OCI-LY3 (cell line): ENCODE measurements at regions not wholly inside any gene's neighbourhood (a gene's known extent, or its start where the extent isn't known, plus 50 kb on each side); places are given as distances from the start of the nearest gene placed in this dataset.

Experiments
- H2AFZ ChIP-seq: fragments of 200-600, 300-600 bp; shearing (Covaris generic); 2 replicates; pipeline ENCODE4 v1.6.0; 2014; ENCODE audit warnings: antibody characterized with exemption, low read depth, low read length
- H3K27ac ChIP-seq: fragments of 200-600, 300-600 bp; sonication (generic); 2 replicates; pipeline ENCODE4 v1.5.1; 2014; ENCODE audit warnings: mild to moderate bottlenecking, low read length, moderate library complexity, mixed read lengths
- H3K27me3 ChIP-seq: fragments of 200-600, 300-600 bp; sonication (generic); 2 replicates; pipeline ENCODE4 v1.6.1; 2014; ENCODE audit warnings: low read depth, low read length, mixed read lengths
- H3K36me3 ChIP-seq: fragments of 200-600, 300-600 bp; sonication (generic); replicated peaks from 2 replicates; pipeline ENCODE3; 2014; ENCODE audit warnings: low read depth, low read length, mixed read lengths
- H3K4me1 ChIP-seq: fragments of 300-600, 200-600 bp; sonication (generic); 2 replicates; pipeline ENCODE4 v1.6.1; 2014; ENCODE audit warnings: low read length, mixed read lengths
- H3K4me2 ChIP-seq: fragments of 200-600, 300-600 bp; sonication (generic); 2 replicates; pipeline ENCODE4 v1.6.1; 2014; ENCODE audit warnings: low read length, mixed read lengths
- H3K4me3 ChIP-seq: fragments of 300-600, 200-600 bp; sonication (generic); 2 replicates; pipeline ENCODE4 v1.5.1; 2014; ENCODE audit warnings: antibody characterized with exemption, mild to moderate bottlenecking, low read length, moderate library complexity
- H3K79me2 ChIP-seq: fragments of 300-600, 200-600 bp; shearing (Covaris generic); 2 replicates; pipeline ENCODE4 v1.6.1; 2014; ENCODE audit warnings: mild to moderate bottlenecking, low read length, mixed read lengths
- H3K9ac ChIP-seq: fragments of 300-600, 200-600 bp; shearing (Covaris generic); 2 replicates; pipeline ENCODE4 v1.6.0; 2014; ENCODE audit warnings: mild to moderate bottlenecking, low read length, moderate library complexity
- H3K9me3 ChIP-seq: fragments of 200-600, 300-600 bp; shearing (Covaris generic); 2 replicates; pipeline ENCODE4 v1.6.1; 2014; ENCODE audit warnings: low read length, mixed read lengths; ENCODE audit not compliant: insufficient read depth
- H4K20me1 ChIP-seq: fragments of 200-600, 300-600 bp; sonication (generic); 2 replicates; pipeline ENCODE4 v1.6.1; 2016; ENCODE audit warnings: low read length, mixed read lengths; ENCODE audit not compliant: insufficient read depth
- CTCF ChIP-seq: fragments of 200-600, 300-600 bp; sonication (generic); IDR thresholded peaks from 2 replicates; pipeline ENCODE4 v1.5.1; 2014; ENCODE audit warnings: antibody characterized with exemption, low read length, low read depth
- EZH2phosphoT487 ChIP-seq: fragments of 200-600 bp; shearing (Covaris generic); IDR thresholded peaks from 2 replicates; pipeline ENCODE4 v1.6.1; 2018; ENCODE audit warnings: antibody characterized with exemption, mixed run types, low read depth

GRCh38 chr9:109923806-109924205, 143.8 kb downstream of the PALM2AKAP2 start:
- Histone ChIP-seq H2AFZ (no peak overlapping the region), H3K36me3 (no peaks in the 10 kb centered on the region), H3K79me2 (no peaks in the 10 kb centered on the region), H3K9me3 (no peaks in the 10 kb centered on the region), H3K27me3 (no peaks in the 10 kb centered on the region), H4K20me1 (no peaks in the 10 kb centered on the region), H3K4me1 (peaks cover 24% of the 10 kb centered on the region), H3K9ac (no peak overlapping the region), H3K4me3 (no peak overlapping the region), H3K27ac (no peak overlapping the region), H3K4me2 (no peak overlapping the region)
- TF ChIP-seq EZH2phosphoT487 (no peak), CTCF (no peak)

- Histone ChIP-seq H3K4me3 (no peak overlapping the region), H3K27me3 (no peaks in the 10 kb centered on the region), H3K4me2 (0 out of 2 replicates have a peak overlapping the region, but pooled peaks have one; percentile 89), H3K36me3 (no peaks in the 10 kb centered on the region), H4K20me1 (no peaks in the 10 kb centered on the region), H3K4me1 (peaks cover 10% of the 10 kb centered on the region), H3K79me2 (no peaks in the 10 kb centered on the region), H3K9me3 (no peaks in the 10 kb centered on the region), H3K9ac (no peak overlapping the region), H2AFZ (no peak overlapping the region), H3K27ac (no peak overlapping the region)
- no peak for TF ChIP-seq CTCF
Measured at GRCh38 chr9:109925799-109926198, 145.8 kb downstream of the PALM2AKAP2 start.

- Histone ChIP-seq H4K20me1 (no peaks in the 10 kb centered on the region), H3K36me3 (no peaks in the 10 kb centered on the region), H3K9me3 (no peaks in the 10 kb centered on the region), H3K27ac (no peak overlapping the region), H3K4me2 (peak overlapping the region; percentile 89), H3K79me2 (no peaks in the 10 kb centered on the region), H3K27me3 (no peaks in the 10 kb centered on the region), H3K4me1 (peaks cover 10% of the 10 kb centered on the region), H3K9ac (peak overlapping the region; percentile 30; the same call in 1 of the 2 replicates), H3K4me3 (peak overlapping the region; percentile 50), H2AFZ (peak overlapping the region; percentile 67; the same call in 1 of the 2 replicates)
- TF ChIP-seq CTCF (no peak), EZH2phosphoT487 (no peak)
Measured at GRCh38 chr9:109926421-109926869, 146.4 kb downstream of the PALM2AKAP2 start.

- Histone ChIP-seq H3K9ac (no peak overlapping the region), H2AFZ (no peak overlapping the region), H3K4me2 (no peak overlapping the region), H3K4me3 (no peak overlapping the region), H3K27ac (no peak overlapping the region), H3K9me3 (no peaks in the 10 kb centered on the region), H3K27me3 (no peaks in the 10 kb centered on the region), H3K36me3 (no peaks in the 10 kb centered on the region), H3K79me2 (no peaks in the 10 kb centered on the region), H4K20me1 (no peaks in the 10 kb centered on the region), H3K4me1 (peaks cover 26% of the 10 kb centered on the region)
- TF ChIP-seq CTCF (no peak), EZH2phosphoT487 (no peak)
Measured at GRCh38 chr9:109931623-109932022, 151.6 kb downstream of the PALM2AKAP2 start.
